ENCODE measurements at regions not wholly inside any gene's neighbourhood (a gene's known extent, or its start where the extent isn't known, plus 50 kb on each side); places are given as distances from the start of the nearest gene placed in this dataset.

- no peak for DNase-seq
These were observed 1404.3 kb upstream of the MIR17HG start for GRCh38 chr13:89943139-89943538.

GRCh38 chr13:89950225-89950624, 1397.3 kb upstream of the MIR17HG start:
- DNase-seq: no peak

GRCh38 chr13:89951341-89951740, 1396.1 kb upstream of the MIR17HG start:
- no peak for DNase-seq

- DNase-seq: no peak
These were observed 1393.9 kb upstream of the MIR17HG start for GRCh38 chr13:89953581-89953980.

- DNase-seq: no peak
These were observed 1391.7 kb upstream of the MIR17HG start for GRCh38 chr13:89955773-89956172.

- DNase-seq: no peak
These were observed 1388.4 kb upstream of the MIR17HG start for GRCh38 chr13:89959074-89959473.

GRCh38 chr13:89965252-89965651, 1382.2 kb upstream of the MIR17HG start:
- no peak for DNase-seq

GRCh38 chr13:89966524-89966923, 1381.0 kb upstream of the MIR17HG start:
- no peak for DNase-seq

GRCh38 chr13:89967701-89968100, 1379.8 kb upstream of the MIR17HG start:
- DNase-seq: no peak

GRCh38 chr13:89968470-89968869, 1379.0 kb upstream of the MIR17HG start:
- DNase-seq: no peak

GRCh38 chr13:89970353-89970709, 1377.2 kb upstream of the MIR17HG start:
- DNase-seq: no peak

GRCh38 chr13:89977203-89977602, 1370.3 kb upstream of the MIR17HG start:
- DNase-seq: no peak

GRCh38 chr13:89980896-89981295, 1366.6 kb upstream of the MIR17HG start:
- DNase-seq: no peak

GRCh38 chr13:89982407-89983095, 1364.9 kb upstream of the MIR17HG start:
- no peak for DNase-seq

GRCh38 chr13:89988206-89988605, 1359.3 kb upstream of the MIR17HG start:
- DNase-seq: no peak

- no peak for DNase-seq
These were observed 1343.9 kb upstream of the MIR17HG start for GRCh38 chr13:90003566-90003965.

- no peak for DNase-seq
These were observed 1338.8 kb upstream of the MIR17HG start for GRCh38 chr13:90008707-90009149.

GRCh38 chr13:90014038-90014437, 1333.4 kb upstream of the MIR17HG start:
- no peak for DNase-seq

GRCh38 chr13:90015565-90016507, 1331.7 kb upstream of the MIR17HG start:
- DNase-seq: no peak

- DNase-seq: no peak
These were observed 1330.8 kb upstream of the MIR17HG start for GRCh38 chr13:90016688-90017087.

GRCh38 chr13:90020536-90021070, 1326.9 kb upstream of the MIR17HG start:
- no peak for DNase-seq

GRCh38 chr13:90027409-90027808, 1320.1 kb upstream of the MIR17HG start:
- no peak for DNase-seq

- DNase-seq: no peak
These were observed 1315.2 kb upstream of the MIR17HG start for GRCh38 chr13:90032313-90032712.
